ENCODE measurements at regions not wholly inside any gene's neighbourhood (a gene's known extent, or its start where the extent isn't known, plus 50 kb on each side); places are given as distances from the start of the nearest gene placed in this dataset.

GRCh38 chr6:81842254-81842653, 89.8 kb upstream of the TENT5A start:
- TF ChIP-seq CTCF (IDR thresholded peaks at IDR 0.05; ENCODE audit: control extremely low read depth in 1 of 3, insufficient read depth in 1 of 3, low read depth in 1 of 3, low read length in 3 of 3) (no peak), EZH2 (IDR thresholded peaks at IDR 0.05; ENCODE audit: low read depth, low read length, severe bottlenecking) (no peak), SUZ12 (IDR thresholded peaks at IDR 0.05; ENCODE audit: low read length) (no peak), RBBP5 (IDR thresholded peaks at IDR 0.05; ENCODE audit: borderline replicate concordance, low read depth, low read length) (no peak), POLR2A (IDR thresholded peaks at IDR 0.05; ENCODE audit: control extremely low read depth in 1 of 2, low read depth in 2 of 2, low read length in 2 of 2) (no peak), SIN3A (conservative IDR thresholded peaks at IDR 0.05 in 1 of 2, IDR thresholded peaks at IDR 0.05 in 1 of 2; ENCODE audit: low read depth in 1 of 2, low read length in 2 of 2) (no peak), CHD2 (IDR thresholded peaks at IDR 0.05; ENCODE audit: low read length) (no peak), KDM5A (IDR thresholded peaks at IDR 0.05; ENCODE audit: low read length) (no peak), TAF1 (IDR thresholded peaks at IDR 0.05; ENCODE audit: low read depth, low read length) (no peak)

Data from H1 (cell line).